A549 (cell line): ENCODE measurements at regions not wholly inside any gene's neighbourhood (a gene's known extent, or its start where the extent isn't known, plus 50 kb on each side); places are given as distances from the start of the nearest gene placed in this dataset.

Source experiments
- ATAC-seq, 2 experiments: fragments of 200-7000 bp in 1 of 2; fragments of >200 bp in 1 of 2; cut with Nextera tagmentation in 1 of 2; cut with Tn5 transposase in 1 of 2; 3 replicates each; pipeline versions ENCODE4 v1.8.0 to v1.9.1; 2018 to 2020; ENCODE audit warnings: mild to moderate bottlenecking in 1 of 2, moderate library complexity in 1 of 2
- CTCF ChIA-PET: fragments of 300-600 bp; sonication (Branson Sonifier 250); formaldehyde crosslinking; extraction: SDS; loops from one replicate; lab custom pipeline; 2021; ENCODE audit warnings: antibody characterized with exemption, inconsistent platforms; lab: Yijun Ruan, JAX
- POLR2A ChIA-PET: fragments of 350-600 bp; formaldehyde crosslinking; extraction: SDS; loops from one replicate; lab custom pipeline; 2021; ENCODE audit warnings: antibody characterized with exemption, inconsistent platforms; lab: Yijun Ruan, JAX
- DNase-seq, 2 experiments: peaks; one replicate each; pipeline versions ENCODE4 v3.0.0 to v3.0.0-alpha.2; 2011 to 2016; ENCODE audit warnings: low read depth in 1 of 2, low spot score in 1 of 2
- FAIRE-seq: peaks from 2 replicates; lab custom pipeline; 2011; peaks lifted over from hg19 to GRCh38; lab: Jason Lieb, UNC
- H3K27ac ChIP-seq, 2 experiments: fragments of >200 bp; sonication (Bioruptor Twin); formaldehyde crosslinking; 3 replicates each; pipeline ENCODE4 v1.5.1; 2016 to 2017
- H3K4me1 ChIP-seq: fragments of >200 bp; sonication (Bioruptor Twin); formaldehyde crosslinking; 3 replicates; pipeline ENCODE4 v1.6.1; 2016
- H3K4me2 ChIP-seq: fragments of >200 bp; sonication (Bioruptor Twin); formaldehyde crosslinking; 3 replicates; pipeline ENCODE4 v1.6.1; 2016
- H3K4me3 ChIP-seq: fragments of >200 bp; sonication (Bioruptor Twin); formaldehyde crosslinking; 3 replicates; pipeline ENCODE4 v1.5.1; 2016
- H3K9me3 ChIP-seq: fragments of >200 bp; sonication (Bioruptor Twin); formaldehyde crosslinking; 3 replicates; pipeline ENCODE4 v1.6.1; 2016
- CBX2 ChIP-seq: fragments of 200-600 bp; sonication (generic); IDR thresholded peaks from 2 replicates; pipeline ENCODE4 v1.6.1; 2016; ENCODE audit warnings: low read depth, mild to moderate bottlenecking, borderline replicate concordance
- CBX8 ChIP-seq: fragments of 200-600 bp; sonication (generic); IDR thresholded peaks from 2 replicates; pipeline ENCODE4 v1.6.1; 2016
- E2F6 ChIP-seq: IDR thresholded peaks from 2 replicates; pipeline ENCODE4 v1.6.1; 2012; ENCODE audit warnings: low read depth, borderline replicate concordance
- EHF ChIP-seq: fragments of 250-450 bp; sonication (Bioruptor Pico); IDR thresholded peaks from 2 replicates; pipeline ENCODE4 v1.5.0; 2020; ENCODE audit warnings: mild to moderate bottlenecking
- EHMT2 ChIP-seq: fragments of 200-600 bp; sonication (generic); IDR thresholded peaks from 2 replicates; pipeline ENCODE4 v1.6.1; 2016; ENCODE audit warnings: antibody characterized with exemption, low read depth, mild to moderate bottlenecking, moderate library complexity
- EP300 ChIP-seq, 2 experiments: fragments of >200 bp; sonication (Bioruptor Twin); formaldehyde crosslinking; IDR thresholded peaks; 2 replicates in 1 of 2; 3 replicates in 1 of 2; pipeline ENCODE4 v1.6.1; 2016 to 2017
- ESRRA ChIP-seq: fragments of 150-350 bp; IDR thresholded peaks from 2 replicates; pipeline ENCODE4 v1.6.1; 2014; ENCODE audit warnings: mild to moderate bottlenecking, low read length, borderline replicate concordance
- FOSL2 ChIP-seq, 2 experiments: fragments of 450-650 bp in 1 of 2; fragments of >200 bp in 1 of 2; sonication (Bioruptor Twin) in 1 of 2; formaldehyde crosslinking; IDR thresholded peaks; 2 replicates each; pipeline versions ENCODE4 v1.5.0 to v1.6.1; 2016 to 2020; ENCODE audit warnings: mild to moderate bottlenecking in 1 of 2, moderate library complexity in 1 of 2
- FOXS1 ChIP-seq: fragments of 250-450 bp; sonication (Bioruptor Pico); IDR thresholded peaks from 2 replicates; pipeline ENCODE4 v1.5.0; 2020; ENCODE audit warnings: mild to moderate bottlenecking, moderate library complexity
- HOXA7 ChIP-seq: fragments of 250-450 bp; sonication (Bioruptor Pico); IDR thresholded peaks from 2 replicates; pipeline ENCODE4 v1.5.0; 2020; ENCODE audit warnings: mild to moderate bottlenecking, moderate library complexity
- HOXB5 ChIP-seq: fragments of 250-450 bp; sonication (Bioruptor Pico); IDR thresholded peaks from 2 replicates; pipeline ENCODE4 v1.5.0; 2020; ENCODE audit warnings: mild to moderate bottlenecking, moderate library complexity
- JUN ChIP-seq, 2 experiments: fragments of >200 bp; sonication (Bioruptor Twin); formaldehyde crosslinking; IDR thresholded peaks; 2 replicates in 1 of 2; 3 replicates in 1 of 2; pipeline ENCODE4 v1.6.1; 2016 to 2017
- JUNB ChIP-seq: fragments of >200 bp; sonication (Bioruptor Twin); formaldehyde crosslinking; IDR thresholded peaks from 2 replicates; pipeline ENCODE4 v1.6.1; 2016
- KDM5A ChIP-seq: fragments of 200-600 bp; sonication (generic); IDR thresholded peaks from 2 replicates; pipeline ENCODE4 v1.6.1; 2016; ENCODE audit warnings: antibody characterized with exemption, mild to moderate bottlenecking
- MAFK ChIP-seq: fragments of 450-650 bp; IDR thresholded peaks from 2 replicates; pipeline ENCODE4 v1.6.1; 2014; ENCODE audit not compliant: partially characterized antibody
- MAX ChIP-seq: IDR thresholded peaks from 2 replicates; pipeline ENCODE4 v1.6.1; 2012
- MYC ChIP-seq: IDR thresholded peaks from 2 replicates; pipeline ENCODE4 v1.6.1; 2012; ENCODE audit warnings: mild to moderate bottlenecking, inconsistent platforms, low read length, improper control_type of control experiment, borderline replicate concordance
- NFE2L2 ChIP-seq: fragments of 150-350 bp; conservative IDR thresholded peaks from 2 replicates; pipeline ENCODE4 v1.6.1; 2014; ENCODE audit warnings: low read length
- NR3C1 ChIP-seq: fragments of >200 bp; sonication (Bioruptor Twin); formaldehyde crosslinking; IDR thresholded peaks from 3 replicates; pipeline ENCODE4 v1.6.1; 2017
- RCOR1 ChIP-seq: fragments of 150-350 bp; IDR thresholded peaks from 2 replicates; pipeline ENCODE4 v1.6.1; 2014; ENCODE audit warnings: antibody characterized with exemption, low read length, low read depth
- RNF2 ChIP-seq: fragments of 200-600 bp; sonication (generic); IDR thresholded peaks from 2 replicates; pipeline ENCODE4 v1.6.1; 2016; ENCODE audit warnings: low read depth, mild to moderate bottlenecking, antibody characterized with exemption, moderate library complexity, borderline replicate concordance
- SREBF2 ChIP-seq: fragments of 450-650 bp; IDR thresholded peaks from 2 replicates; pipeline ENCODE4 v1.6.1; 2014; ENCODE audit warnings: mild to moderate bottlenecking, moderate library complexity
- WGBS: methylation state at CpG from one replicate; pipeline ENCODE4 v1.1.6; 2017; ENCODE audit errors: missing lambda C conversion rate; 5-methylcytosine and 5-hydroxymethylcytosine counted together
- TF ChIP-seq, protein P1 (sequence below): fragments of 250-450 bp; sonication (Bioruptor Pico); IDR thresholded peaks from 2 replicates; pipeline ENCODE4 v1.5.0; 2020; ENCODE audit warnings: low read depth, mild to moderate bottlenecking, moderate library complexity
- TF ChIP-seq, protein P2 (sequence below): fragments of 450-650 bp; IDR thresholded peaks from 2 replicates; pipeline ENCODE4 v1.6.1; 2014; ENCODE audit warnings: antibody characterized with exemption
- TF ChIP-seq, protein P3 (sequence below): fragments of >200 bp; sonication (Bioruptor Twin); formaldehyde crosslinking; IDR thresholded peaks from 3 replicates; pipeline ENCODE4 v1.6.1; 2016

GRCh38 chr2:180651596-180651995 lies 328.8 kb upstream of the UBE2E3 start:
- no peak for TF ChIP-seq KDM5A
- no peak for TF ChIP-seq FOXS1
- TF ChIP-seq, protein P1, sequence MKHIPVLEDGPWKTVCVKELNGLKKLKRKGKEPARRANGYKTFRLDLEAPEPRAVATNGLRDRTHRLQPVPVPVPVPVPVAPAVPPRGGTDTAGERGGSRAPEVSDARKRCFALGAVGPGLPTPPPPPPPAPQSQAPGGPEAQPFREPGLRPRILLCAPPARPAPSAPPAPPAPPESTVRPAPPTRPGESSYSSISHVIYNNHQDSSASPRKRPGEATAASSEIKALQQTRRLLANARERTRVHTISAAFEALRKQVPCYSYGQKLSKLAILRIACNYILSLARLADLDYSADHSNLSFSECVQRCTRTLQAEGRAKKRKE (CRISPR knock-in tag), result no peak
- TF ChIP-seq, protein P2, sequence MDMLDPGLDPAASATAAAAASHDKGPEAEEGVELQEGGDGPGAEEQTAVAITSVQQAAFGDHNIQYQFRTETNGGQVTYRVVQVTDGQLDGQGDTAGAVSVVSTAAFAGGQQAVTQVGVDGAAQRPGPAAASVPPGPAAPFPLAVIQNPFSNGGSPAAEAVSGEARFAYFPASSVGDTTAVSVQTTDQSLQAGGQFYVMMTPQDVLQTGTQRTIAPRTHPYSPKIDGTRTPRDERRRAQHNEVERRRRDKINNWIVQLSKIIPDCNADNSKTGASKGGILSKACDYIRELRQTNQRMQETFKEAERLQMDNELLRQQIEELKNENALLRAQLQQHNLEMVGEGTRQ, result no peak
- no peak for TF ChIP-seq NR3C1
- TF ChIP-seq CBX8, result no peak
- TF ChIP-seq NFE2L2, result no peak
- no peak for FAIRE-seq
- no peak for DNase-seq
- no peak overlapping the region for H3K4me3 ChIP-seq
- H3K4me1 ChIP-seq, result peaks cover 16% of the 10 kb centered on the region
- WGBS, result 82% methylated on average over 8 of the region's 8 CpGs
- ATAC-seq, result no peak
- CTCF ChIA-PET, result no interaction called here
- POLR2A ChIA-PET, result no interaction called here
- H3K4me2 ChIP-seq, result no peak overlapping the region
- H3K9me3 ChIP-seq, result no peaks in the 10 kb centered on the region
- no peak overlapping the region for H3K27ac ChIP-seq

- no peak overlapping the region for H3K4me2 ChIP-seq
- POLR2A ChIA-PET, result no interaction called here
- ATAC-seq (no peak), FAIRE-seq (no peak), DNase-seq (no peak)
- CTCF ChIA-PET, result interaction anchor here (1.3 kb wide), 1 partner anchor 26 kb away, joined by 3 read pairs; no protein-coding TSS in a partner anchor
- H3K4me3 ChIP-seq, result no peak overlapping the region
- H3K9me3 ChIP-seq, result no peaks in the 10 kb centered on the region
- TF ChIP-seq ESRRA (no peak), MAFK (no peak), RNF2 (no peak), EP300 (IDR thresholded peaks at IDR 0.05) (no peak), SREBF2 (no peak), HOXB5 (CRISPR knock-in tag) (no peak), RCOR1 (no peak), FOXS1 (no peak), E2F6 (no peak), EHMT2 (no peak), MAX (no peak), EHF (CRISPR knock-in tag) (no peak), FOSL2 (IDR thresholded peaks at IDR 0.05) (no peak), FOSL2 (CRISPR knock-in tag; IDR thresholded peaks at IDR 0.05) (no peak), JUN (IDR thresholded peaks at IDR 0.05) (no peak), MYC (no peak), JUNB (no peak), HOXA7 (CRISPR knock-in tag) (no peak), CBX2 (no peak)
- TF ChIP-seq, protein P3, sequence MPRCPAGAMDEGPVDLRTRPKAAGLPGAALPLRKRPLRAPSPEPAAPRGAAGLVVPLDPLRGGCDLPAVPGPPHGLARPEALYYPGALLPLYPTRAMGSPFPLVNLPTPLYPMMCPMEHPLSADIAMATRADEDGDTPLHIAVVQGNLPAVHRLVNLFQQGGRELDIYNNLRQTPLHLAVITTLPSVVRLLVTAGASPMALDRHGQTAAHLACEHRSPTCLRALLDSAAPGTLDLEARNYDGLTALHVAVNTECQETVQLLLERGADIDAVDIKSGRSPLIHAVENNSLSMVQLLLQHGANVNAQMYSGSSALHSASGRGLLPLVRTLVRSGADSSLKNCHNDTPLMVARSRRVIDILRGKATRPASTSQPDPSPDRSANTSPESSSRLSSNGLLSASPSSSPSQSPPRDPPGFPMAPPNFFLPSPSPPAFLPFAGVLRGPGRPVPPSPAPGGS, result no peak
- TF ChIP-seq, all 56 proteins: peak for 0
- 51% methylated on average over 3 of the region's 3 CpGs for WGBS
- peaks cover 9% of the 10 kb centered on the region; the same call in 1 of the 3 replicates for H3K4me1 ChIP-seq
- H3K27ac ChIP-seq, result no peak overlapping the region
These were observed 332.8 kb upstream of the UBE2E3 start for GRCh38 chr2:180647621-180648020.
